Dendritic cell treated with granulocyte-macrophage colony-stimulating factor and Interleukin-4, amounts not matched to agents 40 ng/mL and 50 ng/mL, for 4 days (primary cell): ENCODE measurements at regions not wholly inside any gene's neighbourhood (a gene's known extent, or its start where the extent isn't known, plus 50 kb on each side); places are given as distances from the start of the nearest gene placed in this dataset.

Experiments used
- H3K27ac Mint-ChIP-seq: one replicate; pipeline ENCODE4 v1.8.0; 2022; ENCODE audit warnings: mild to moderate bottlenecking, mixed read lengths
- H3K27me3 Mint-ChIP-seq: one replicate; pipeline ENCODE4 v1.8.0; 2022; ENCODE audit warnings: mild to moderate bottlenecking, mixed read lengths
- H3K36me3 Mint-ChIP-seq: one replicate; pipeline ENCODE4 v1.8.0; 2022; ENCODE audit warnings: low read depth, mixed read lengths
- H3K4me1 Mint-ChIP-seq: one replicate; pipeline ENCODE4 v1.8.0; 2022; ENCODE audit warnings: low read depth, mixed read lengths
- H3K4me3 Mint-ChIP-seq: one replicate; pipeline ENCODE4 v1.8.0; 2022; ENCODE audit warnings: mild to moderate bottlenecking, moderate library complexity, mixed read lengths
- H3K9me3 Mint-ChIP-seq: one replicate; pipeline ENCODE4 v1.8.0; 2022; ENCODE audit warnings: mixed read lengths
- intact Hi-C: fragments of 100-400 bp; cut with micrococcal nuclease; formaldehyde crosslinking; loops from one replicate; pipeline ENCODE4 v1.15.0; 2022

DNA sequence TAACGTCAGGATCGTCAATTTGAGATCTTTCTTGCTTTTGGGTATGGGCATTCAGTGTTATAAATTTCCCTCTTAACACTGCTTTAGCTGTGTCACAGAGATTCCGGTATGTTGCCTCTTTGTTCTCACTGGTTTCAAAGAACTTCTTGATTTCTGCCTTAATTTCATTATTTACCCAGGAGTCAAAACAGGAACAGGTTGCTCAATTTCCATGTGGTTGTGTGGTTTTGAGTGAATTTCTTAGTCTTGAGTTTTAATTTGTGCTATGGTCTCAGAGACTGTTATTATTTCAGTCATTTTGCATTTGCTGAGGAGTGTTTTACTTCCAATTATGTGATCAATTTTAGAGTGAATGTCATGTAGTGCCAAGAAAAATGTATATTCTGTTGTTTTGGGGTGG lies 153.1 kb downstream of the PCDH17 start:
- H3K27me3 Mint-ChIP-seq = no peaks in the 10 kb centered on the region
- no peaks in the 10 kb centered on the region for H3K4me1 Mint-ChIP-seq
- no peaks in the 10 kb centered on the region for H3K36me3 Mint-ChIP-seq
- H3K9me3 Mint-ChIP-seq = peaks cover 9% of the 10 kb centered on the region
- no peak overlapping the region for H3K27ac Mint-ChIP-seq
- H3K4me3 Mint-ChIP-seq = no peak overlapping the region
- intact Hi-C loops = no loop called here

GRCh38 chr13:57787058-57787791 lies 155.7 kb downstream of the PCDH17 start:
- H3K36me3 Mint-ChIP-seq = no peaks in the 10 kb centered on the region
- H3K27ac Mint-ChIP-seq = no peak overlapping the region
- no peaks in the 10 kb centered on the region for H3K4me1 Mint-ChIP-seq
- intact Hi-C loops = no loop called here
- H3K4me3 Mint-ChIP-seq = no peak overlapping the region
- H3K9me3 Mint-ChIP-seq = peaks cover 14% of the 10 kb centered on the region
- no peaks in the 10 kb centered on the region for H3K27me3 Mint-ChIP-seq

- intact Hi-C loops = no loop called here
- H3K27me3 Mint-ChIP-seq = no peaks in the 10 kb centered on the region
- no peak overlapping the region for H3K4me3 Mint-ChIP-seq
- no peak overlapping the region for H3K27ac Mint-ChIP-seq
- H3K9me3 Mint-ChIP-seq = no peaks in the 10 kb centered on the region
- H3K36me3 Mint-ChIP-seq = no peaks in the 10 kb centered on the region
- no peaks in the 10 kb centered on the region for H3K4me1 Mint-ChIP-seq
Measured at GRCh38 chr13:57799624-57800023, 168.1 kb downstream of the PCDH17 start.

- Mint-ChIP-seq H3K9me3 (peaks cover 20% of the 10 kb centered on the region), H3K4me1 (no peaks in the 10 kb centered on the region), H3K36me3 (no peaks in the 10 kb centered on the region), H3K27me3 (no peaks in the 10 kb centered on the region), H3K4me3 (no peak overlapping the region), H3K27ac (no peak overlapping the region)
- intact Hi-C loops = no loop called here
Measured at GRCh38 chr13:57813651-57814050, 182.1 kb downstream of the PCDH17 start.

- Mint-ChIP-seq H3K27me3 (no peaks in the 10 kb centered on the region), H3K27ac (no peak overlapping the region), H3K9me3 (peaks cover 28% of the 10 kb centered on the region), H3K36me3 (no peaks in the 10 kb centered on the region), H3K4me1 (no peaks in the 10 kb centered on the region), H3K4me3 (no peak overlapping the region)
- intact Hi-C loops = no loop called here
Measured at GRCh38 chr13:57815600-57815999, 184.1 kb downstream of the PCDH17 start.

- H3K36me3 Mint-ChIP-seq = no peaks in the 10 kb centered on the region
- peaks cover 38% of the 10 kb centered on the region for H3K9me3 Mint-ChIP-seq
- H3K4me1 Mint-ChIP-seq = no peaks in the 10 kb centered on the region
- H3K27me3 Mint-ChIP-seq = no peaks in the 10 kb centered on the region
- no peak overlapping the region for H3K4me3 Mint-ChIP-seq
- H3K27ac Mint-ChIP-seq = no peak overlapping the region
- intact Hi-C loops = no loop called here
Measured at GRCh38 chr13:57820924-57821323, 189.4 kb downstream of the PCDH17 start.

DNA sequence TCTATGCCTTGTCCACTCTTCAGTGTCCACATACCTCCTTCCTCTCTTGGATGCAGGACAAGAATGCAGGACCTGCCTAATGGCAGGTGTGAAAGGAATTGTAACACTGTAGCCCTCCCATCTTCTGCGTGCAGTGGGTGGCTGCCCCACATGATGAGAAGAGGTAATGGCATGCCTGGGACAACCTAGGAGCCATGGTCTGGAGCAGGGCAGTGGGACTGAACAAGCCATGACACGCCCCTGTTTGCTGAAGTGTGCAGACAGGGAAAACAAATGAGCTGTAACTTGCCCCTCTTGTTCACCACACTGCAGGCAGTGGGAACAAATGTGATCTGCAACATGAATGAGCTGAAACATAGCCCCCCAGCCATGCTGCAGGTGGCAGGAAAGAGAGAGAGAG lies 192.2 kb downstream of the PCDH17 start:
- intact Hi-C loops = no loop called here
- H3K27me3 Mint-ChIP-seq = no peaks in the 10 kb centered on the region
- H3K4me1 Mint-ChIP-seq = no peaks in the 10 kb centered on the region
- peaks cover 27% of the 10 kb centered on the region for H3K9me3 Mint-ChIP-seq
- no peak overlapping the region for H3K4me3 Mint-ChIP-seq
- H3K36me3 Mint-ChIP-seq = no peaks in the 10 kb centered on the region
- no peak overlapping the region for H3K27ac Mint-ChIP-seq

- peaks cover 27% of the 10 kb centered on the region for H3K9me3 Mint-ChIP-seq
- H3K27ac Mint-ChIP-seq = no peak overlapping the region
- intact Hi-C loops = no loop called here
- no peak overlapping the region for H3K4me3 Mint-ChIP-seq
- H3K27me3 Mint-ChIP-seq = no peaks in the 10 kb centered on the region
- no peaks in the 10 kb centered on the region for H3K36me3 Mint-ChIP-seq
- no peaks in the 10 kb centered on the region for H3K4me1 Mint-ChIP-seq
Measured at GRCh38 chr13:57824121-57824520, 192.6 kb downstream of the PCDH17 start.

DNA sequence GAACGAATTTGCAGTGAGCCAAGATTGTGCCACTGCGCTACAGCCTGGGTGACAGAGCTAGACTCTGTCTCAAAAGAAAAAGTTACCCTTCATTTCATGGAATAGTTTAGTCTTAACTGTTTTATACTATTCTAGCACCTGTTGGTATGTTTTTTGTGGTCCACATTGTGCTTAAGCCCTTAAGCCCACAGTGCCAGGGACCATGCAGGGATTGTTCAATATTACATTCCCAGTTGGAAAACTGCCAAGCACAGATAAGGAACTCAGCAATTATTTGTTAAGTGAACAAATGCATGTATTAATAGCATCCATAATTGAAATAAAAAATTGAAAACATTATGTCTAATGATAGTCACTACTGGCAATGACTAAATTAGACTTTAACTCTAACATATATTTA lies 193.5 kb downstream of the PCDH17 start:
- Mint-ChIP-seq H3K4me1 (no peaks in the 10 kb centered on the region), H3K4me3 (no peak overlapping the region)
- intact Hi-C loops = no loop called here

DNA sequence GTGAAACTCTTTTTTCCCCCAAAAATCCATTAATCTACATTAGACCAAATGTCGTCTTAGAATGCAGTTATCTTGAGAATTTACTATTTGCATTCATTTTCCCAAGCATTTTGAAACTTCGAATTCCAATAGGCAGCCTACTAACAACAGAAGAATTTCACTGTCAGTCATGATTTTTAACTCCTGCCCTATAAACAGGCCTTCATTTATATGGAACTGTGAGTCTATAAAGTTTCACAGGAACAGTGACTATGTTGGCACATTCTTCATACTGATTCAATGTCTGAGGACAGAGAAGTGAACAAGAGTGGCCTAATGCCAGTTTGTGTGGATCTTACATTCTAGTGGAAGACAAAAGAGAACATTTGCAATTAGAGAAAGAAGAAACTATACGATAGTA lies 198.0 kb downstream of the PCDH17 start:
- Mint-ChIP-seq H3K27ac (no peak overlapping the region), H3K4me1 (no peaks in the 10 kb centered on the region), H3K4me3 (no peak overlapping the region), H3K9me3 (peaks cover 18% of the 10 kb centered on the region), H3K27me3 (no peaks in the 10 kb centered on the region), H3K36me3 (no peaks in the 10 kb centered on the region)
- intact Hi-C loops = no loop called here

More for the DNA sequence above, 193.5 kb downstream of the PCDH17 start:
- Mint-ChIP-seq H3K36me3 (no peaks in the 10 kb centered on the region), H3K9me3 (peaks cover 20% of the 10 kb centered on the region), H3K27ac (no peak overlapping the region), H3K27me3 (no peaks in the 10 kb centered on the region)

DNA sequence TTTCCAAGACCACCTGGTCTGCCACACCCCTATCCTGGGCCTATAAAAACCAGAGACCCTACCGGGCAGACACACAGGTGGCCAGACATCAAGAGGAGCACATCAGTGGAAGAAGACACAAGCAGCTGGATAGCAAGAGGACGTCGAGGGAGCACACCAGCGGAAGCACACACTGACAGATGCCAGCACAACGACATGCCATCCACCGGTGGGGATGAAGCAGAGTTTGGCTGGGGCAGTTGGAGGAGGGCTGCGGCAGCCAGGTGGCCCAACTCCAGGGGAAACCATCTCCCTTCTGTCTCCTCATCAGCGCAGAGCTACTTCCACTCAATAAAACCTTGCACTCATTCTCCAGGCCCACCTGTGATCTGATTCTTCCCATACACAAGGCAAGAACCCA lies 200.6 kb downstream of the PCDH17 start:
- peaks cover 13% of the 10 kb centered on the region for H3K9me3 Mint-ChIP-seq
- intact Hi-C loops = no loop called here
- no peaks in the 10 kb centered on the region for H3K36me3 Mint-ChIP-seq
- no peak overlapping the region for H3K4me3 Mint-ChIP-seq
- no peaks in the 10 kb centered on the region for H3K4me1 Mint-ChIP-seq
- no peak overlapping the region for H3K27ac Mint-ChIP-seq
- H3K27me3 Mint-ChIP-seq = no peaks in the 10 kb centered on the region

DNA sequence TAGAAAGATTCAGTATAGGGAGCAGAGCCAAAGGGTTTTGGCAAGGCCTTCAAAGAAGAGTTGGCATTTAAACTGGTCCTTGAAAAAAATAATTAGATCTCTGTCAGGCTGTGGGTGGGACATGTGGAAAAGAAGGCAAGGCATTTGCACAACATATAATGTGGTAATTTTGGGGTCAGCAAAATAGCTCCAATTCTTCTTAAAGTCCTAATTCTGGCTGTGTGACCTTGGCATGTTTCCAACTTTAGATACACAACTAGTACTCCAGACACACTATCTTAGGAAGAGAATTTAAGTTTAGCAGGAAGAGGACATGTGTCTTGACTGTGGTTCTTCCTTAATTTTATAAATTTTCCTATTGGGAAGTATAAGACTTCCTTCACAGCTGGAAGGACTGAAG lies 206.3 kb downstream of the PCDH17 start:
- no peaks in the 10 kb centered on the region for H3K27me3 Mint-ChIP-seq
- intact Hi-C loops = no loop called here
- no peak overlapping the region for H3K27ac Mint-ChIP-seq
- H3K9me3 Mint-ChIP-seq = peaks cover 9% of the 10 kb centered on the region
- H3K36me3 Mint-ChIP-seq = no peaks in the 10 kb centered on the region
- H3K4me1 Mint-ChIP-seq = no peaks in the 10 kb centered on the region
- no peak overlapping the region for H3K4me3 Mint-ChIP-seq

- Mint-ChIP-seq H3K4me3 (no peak overlapping the region), H3K27ac (no peak overlapping the region), H3K36me3 (no peaks in the 10 kb centered on the region), H3K9me3 (peaks cover 37% of the 10 kb centered on the region), H3K27me3 (no peaks in the 10 kb centered on the region), H3K4me1 (no peaks in the 10 kb centered on the region)
- intact Hi-C loops = no loop called here
Measured at GRCh38 chr13:57843521-57843920, 212.0 kb downstream of the PCDH17 start.

DNA sequence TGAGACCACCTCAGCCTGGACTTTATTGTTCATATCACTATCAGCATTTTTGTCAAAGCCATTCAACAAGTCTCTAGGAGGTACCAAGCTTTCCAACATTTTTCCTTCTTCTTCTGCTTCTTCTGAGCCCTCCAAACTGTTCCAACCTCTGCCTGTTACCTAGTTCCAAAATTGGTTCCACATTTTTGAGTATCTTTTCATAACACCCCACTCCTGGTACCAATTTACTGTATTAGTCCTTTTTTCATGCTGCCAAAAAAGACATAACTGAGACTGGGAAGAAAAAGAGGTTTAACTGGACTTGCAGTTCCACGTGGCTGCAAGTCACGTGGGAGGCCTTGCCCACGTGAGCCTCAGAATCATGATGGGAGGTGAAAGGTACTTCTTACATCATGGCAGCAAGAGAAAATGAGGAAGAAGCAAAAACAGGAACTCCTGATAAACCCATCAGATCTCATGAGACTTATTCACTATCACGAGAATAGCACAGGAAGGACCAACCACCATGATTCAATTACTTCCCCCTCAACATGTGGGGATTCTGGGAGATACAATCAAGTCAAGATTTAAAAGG lies 215.1 kb downstream of the PCDH17 start:
- intact Hi-C loops = no loop called here
- no peaks in the 10 kb centered on the region for H3K36me3 Mint-ChIP-seq
- H3K27ac Mint-ChIP-seq = no peak overlapping the region
- H3K4me3 Mint-ChIP-seq = no peak overlapping the region
- no peaks in the 10 kb centered on the region for H3K4me1 Mint-ChIP-seq
- H3K9me3 Mint-ChIP-seq = peaks cover 35% of the 10 kb centered on the region
- no peaks in the 10 kb centered on the region for H3K27me3 Mint-ChIP-seq

DNA sequence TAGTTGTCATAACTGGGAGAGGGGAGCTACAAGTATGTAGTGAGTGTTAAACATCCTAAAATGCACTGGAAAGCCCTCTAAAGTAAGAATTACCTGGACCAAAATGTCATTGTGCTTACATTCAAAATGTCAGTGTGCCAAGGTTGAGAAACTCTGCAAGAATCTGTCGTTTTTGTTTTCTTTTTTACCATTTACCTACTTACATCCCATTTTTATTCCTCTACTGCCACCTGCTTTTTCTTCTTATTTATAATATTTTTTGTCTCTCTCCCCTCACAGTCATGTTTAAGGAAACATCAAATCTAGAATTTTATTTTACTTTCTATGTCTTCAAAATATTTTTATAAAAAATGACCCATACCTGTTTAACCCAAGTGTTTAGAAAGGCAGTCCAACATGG lies 226.4 kb downstream of the PCDH17 start:
- Mint-ChIP-seq H3K4me3 (no peak overlapping the region), H3K36me3 (no peaks in the 10 kb centered on the region), H3K27me3 (no peaks in the 10 kb centered on the region), H3K9me3 (no peaks in the 10 kb centered on the region), H3K27ac (no peak overlapping the region), H3K4me1 (no peaks in the 10 kb centered on the region)
- intact Hi-C loops = no loop called here
